ENCODE measurements at regions not wholly inside any gene's neighbourhood (a gene's known extent, or its start where the extent isn't known, plus 50 kb on each side); places are given as distances from the start of the nearest gene placed in this dataset.

DNA sequence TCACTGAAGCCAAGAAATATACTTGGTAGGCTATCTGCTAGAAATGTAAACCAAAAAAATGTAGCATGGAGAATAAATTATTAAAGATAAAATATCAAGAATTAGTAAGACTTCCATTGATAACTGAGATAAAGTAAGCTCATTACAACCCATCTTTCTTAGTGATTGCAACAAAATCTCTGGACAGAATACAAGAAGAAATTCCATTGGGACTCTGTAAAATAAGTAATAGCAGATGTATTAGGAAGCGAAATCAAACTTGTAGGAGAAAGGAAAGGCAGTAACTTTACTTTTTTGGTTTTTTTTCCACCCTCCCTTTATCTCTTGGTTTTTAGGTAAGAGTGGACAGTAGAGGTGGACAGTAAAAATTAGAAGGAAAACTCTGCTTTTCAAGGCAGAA is 605.7 kb downstream of the DACH1 start:
- intact Hi-C loops (cut with micrococcal nuclease; ENCODE audit: unreplicated experiment), result no loop called here
- ChIA-PET POLR2A (no interaction called here), CTCF (ENCODE audit: low intra/inter-chr PET ratio, low total read pairs) (no interaction called here)
- in situ Hi-C loops (cut with HindIII; ENCODE audit: extremely low pct_ligation_motif_present, low pct_unique_long_range_greater_than_20kb), result no loop called here
- H3K27ac ChIP-seq (ENCODE audit: extremely low read length, insufficient read depth, low read length), result no peak overlapping the region
- WGBS (ENCODE audit: low lambda C conversion rate), result 0% methylated on average over 1 of the region's 1 CpG
- TF ChIP-seq SYNCRIP (IDR thresholded peaks at IDR 0.05; ENCODE audit: insufficient read depth, low read depth, low read length), result no peak
- TF ChIP-seq, protein P1, sequence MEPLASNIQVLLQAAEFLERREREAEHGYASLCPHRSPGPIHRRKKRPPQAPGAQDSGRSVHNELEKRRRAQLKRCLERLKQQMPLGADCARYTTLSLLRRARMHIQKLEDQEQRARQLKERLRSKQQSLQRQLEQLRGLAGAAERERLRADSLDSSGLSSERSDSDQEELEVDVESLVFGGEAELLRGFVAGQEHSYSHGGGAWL (CRISPR knock-in tag; IDR thresholded peaks at IDR 0.05), result no peak
- H3K9me3 ChIP-seq (ENCODE audit: low read length), result no peaks in the 10 kb centered on the region
- no peaks in the 10 kb centered on the region for H3K79me2 ChIP-seq (ENCODE audit: insufficient read depth, low read length)
- DNase-seq (ENCODE audit: low spot score), result no peak
- no peaks in the 10 kb centered on the region for H3K27me3 ChIP-seq (ENCODE audit: control insufficient read depth in 1 of 2, insufficient read depth in 2 of 2, low read length in 2 of 2)
- no peak overlapping the region for H3K4me2 ChIP-seq (ENCODE audit: low read depth, low read length)
- H2AFZ ChIP-seq (ENCODE audit: low read length), result no peak overlapping the region
- no TSS peak for BruUV-seq (replicated peaks)
- no peak overlapping the region for H3K9ac ChIP-seq (ENCODE audit: insufficient read depth, low read depth, low read length)
- ATAC-seq, result no peak
- no peaks in the 10 kb centered on the region for H3K4me1 ChIP-seq (ENCODE audit: insufficient read depth, low read length)
- no peak overlapping the region for H3K4me3 ChIP-seq (replicated peaks in 1 of 3; ENCODE audit: insufficient read depth in 1 of 3, low read depth in 2 of 3, low read length in 3 of 3)
- FAIRE-seq, result no peak
- H3K36me3 ChIP-seq (replicated peaks in 1 of 2; ENCODE audit: control insufficient read depth in 1 of 2, insufficient read depth in 2 of 2, low read length in 2 of 2), result no peaks in the 10 kb centered on the region
- H4K20me1 ChIP-seq (ENCODE audit: insufficient read depth, low read length), result no peaks in the 10 kb centered on the region

GRCh38 chr13:71260246-71260645 is 606.8 kb downstream of the DACH1 start:
- H4K20me1 ChIP-seq (ENCODE audit: insufficient read depth, low read length), result no peaks in the 10 kb centered on the region
- no peak for DNase-seq (ENCODE audit: low spot score)
- WGBS (ENCODE audit: low lambda C conversion rate), result 10% methylated on average over 1 of the region's 1 CpG
- no peak for FAIRE-seq
- no peaks in the 10 kb centered on the region for H3K27me3 ChIP-seq (ENCODE audit: control insufficient read depth in 1 of 2, insufficient read depth in 2 of 2, low read length in 2 of 2)
- ChIA-PET CTCF (ENCODE audit: low intra/inter-chr PET ratio, low total read pairs) (no interaction called here), POLR2A (no interaction called here)
- H2AFZ ChIP-seq (ENCODE audit: low read length), result no peak overlapping the region
- no peak overlapping the region for H3K4me3 ChIP-seq (replicated peaks in 1 of 3; ENCODE audit: insufficient read depth in 1 of 3, low read depth in 2 of 3, low read length in 3 of 3)
- in situ Hi-C loops (cut with HindIII; ENCODE audit: extremely low pct_ligation_motif_present, low pct_unique_long_range_greater_than_20kb), result no loop called here
- no peak for ATAC-seq
- no peak overlapping the region for H3K27ac ChIP-seq (ENCODE audit: extremely low read length, insufficient read depth, low read length)
- no peaks in the 10 kb centered on the region for H3K4me1 ChIP-seq (ENCODE audit: insufficient read depth, low read length)
- H3K36me3 ChIP-seq (replicated peaks in 1 of 2; ENCODE audit: control insufficient read depth in 1 of 2, insufficient read depth in 2 of 2, low read length in 2 of 2), result no peaks in the 10 kb centered on the region
- no peak overlapping the region for H3K4me2 ChIP-seq (ENCODE audit: low read depth, low read length)
- H3K9ac ChIP-seq (ENCODE audit: insufficient read depth, low read depth, low read length), result no peak overlapping the region
- H3K9me3 ChIP-seq (ENCODE audit: low read length), result no peaks in the 10 kb centered on the region
- BruUV-seq (replicated peaks), result no TSS peak
- no peaks in the 10 kb centered on the region for H3K79me2 ChIP-seq (ENCODE audit: insufficient read depth, low read length)
- intact Hi-C loops (cut with micrococcal nuclease; ENCODE audit: unreplicated experiment), result no loop called here
- TF ChIP-seq, protein P2, sequence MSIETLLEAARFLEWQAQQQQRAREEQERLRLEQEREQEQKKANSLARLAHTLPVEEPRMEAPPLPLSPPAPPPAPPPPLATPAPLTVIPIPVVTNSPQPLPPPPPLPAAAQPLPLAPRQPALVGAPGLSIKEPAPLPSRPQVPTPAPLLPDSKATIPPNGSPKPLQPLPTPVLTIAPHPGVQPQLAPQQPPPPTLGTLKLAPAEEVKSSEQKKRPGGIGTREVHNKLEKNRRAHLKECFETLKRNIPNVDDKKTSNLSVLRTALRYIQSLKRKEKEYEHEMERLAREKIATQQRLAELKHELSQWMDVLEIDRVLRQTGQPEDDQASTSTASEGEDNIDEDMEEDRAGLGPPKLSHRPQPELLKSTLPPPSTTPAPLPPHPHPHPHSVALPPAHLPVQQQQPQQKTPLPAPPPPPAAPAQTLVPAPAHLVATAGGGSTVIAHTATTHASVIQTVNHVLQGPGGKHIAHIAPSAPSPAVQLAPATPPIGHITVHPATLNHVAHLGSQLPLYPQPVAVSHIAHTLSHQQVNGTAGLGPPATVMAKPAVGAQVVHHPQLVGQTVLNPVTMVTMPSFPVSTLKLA (IDR thresholded peaks at IDR 0.05), result no peak
- TF ChIP-seq ZBTB21 (CRISPR knock-in tag; IDR thresholded peaks at IDR 0.05) (no peak), RFX3 (CRISPR knock-in tag; IDR thresholded peaks at IDR 0.05) (no peak), ZNF260 (CRISPR knock-in tag; IDR thresholded peaks at IDR 0.05; ENCODE audit: borderline replicate concordance, low read depth) (no peak), POLR2AphosphoS5 (IDR thresholded peaks at IDR 0.05; ENCODE audit: low read depth, low read length) (no peak), SNRNP70 (IDR thresholded peaks at IDR 0.05; ENCODE audit: low read depth, low read length) (no peak), ZNF253 (CRISPR knock-in tag; IDR thresholded peaks at IDR 0.05; ENCODE audit: borderline replicate concordance) (no peak), FOXC1 (CRISPR knock-in tag; IDR thresholded peaks at IDR 0.05; ENCODE audit: borderline replicate concordance) (no peak), ZNF382 (CRISPR knock-in tag; IDR thresholded peaks at IDR 0.05; ENCODE audit: borderline replicate concordance) (no peak)
- TF ChIP-seq, protein P3, sequence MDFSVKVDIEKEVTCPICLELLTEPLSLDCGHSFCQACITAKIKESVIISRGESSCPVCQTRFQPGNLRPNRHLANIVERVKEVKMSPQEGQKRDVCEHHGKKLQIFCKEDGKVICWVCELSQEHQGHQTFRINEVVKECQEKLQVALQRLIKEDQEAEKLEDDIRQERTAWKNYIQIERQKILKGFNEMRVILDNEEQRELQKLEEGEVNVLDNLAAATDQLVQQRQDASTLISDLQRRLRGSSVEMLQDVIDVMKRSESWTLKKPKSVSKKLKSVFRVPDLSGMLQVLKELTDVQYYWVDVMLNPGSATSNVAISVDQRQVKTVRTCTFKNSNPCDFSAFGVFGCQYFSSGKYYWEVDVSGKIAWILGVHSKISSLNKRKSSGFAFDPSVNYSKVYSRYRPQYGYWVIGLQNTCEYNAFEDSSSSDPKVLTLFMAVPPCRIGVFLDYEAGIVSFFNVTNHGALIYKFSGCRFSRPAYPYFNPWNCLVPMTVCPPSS (IDR thresholded peaks at IDR 0.05), result no peak
- TF ChIP-seq, protein P4, sequence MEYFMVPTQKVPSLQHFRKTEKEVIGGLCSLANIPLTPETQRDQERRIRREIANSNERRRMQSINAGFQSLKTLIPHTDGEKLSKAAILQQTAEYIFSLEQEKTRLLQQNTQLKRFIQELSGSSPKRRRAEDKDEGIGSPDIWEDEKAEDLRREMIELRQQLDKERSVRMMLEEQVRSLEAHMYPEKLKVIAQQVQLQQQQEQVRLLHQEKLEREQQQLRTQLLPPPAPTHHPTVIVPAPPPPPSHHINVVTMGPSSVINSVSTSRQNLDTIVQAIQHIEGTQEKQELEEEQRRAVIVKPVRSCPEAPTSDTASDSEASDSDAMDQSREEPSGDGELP (IDR thresholded peaks at IDR 0.05; ENCODE audit: borderline replicate concordance, low read depth), result no peak
- TF ChIP-seq, protein P5, sequence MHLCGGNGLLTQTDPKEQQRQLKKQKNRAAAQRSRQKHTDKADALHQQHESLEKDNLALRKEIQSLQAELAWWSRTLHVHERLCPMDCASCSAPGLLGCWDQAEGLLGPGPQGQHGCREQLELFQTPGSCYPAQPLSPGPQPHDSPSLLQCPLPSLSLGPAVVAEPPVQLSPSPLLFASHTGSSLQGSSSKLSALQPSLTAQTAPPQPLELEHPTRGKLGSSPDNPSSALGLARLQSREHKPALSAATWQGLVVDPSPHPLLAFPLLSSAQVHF (CRISPR knock-in tag; IDR thresholded peaks at IDR 0.05), result no peak
